K562 (cell line): ENCODE measurements at regions not wholly inside any gene's neighbourhood (a gene's known extent, or its start where the extent isn't known, plus 50 kb on each side); places are given as distances from the start of the nearest gene placed in this dataset.

Source experiments
- ATAC-seq: fragments of 200-7000 bp; cut with Tn5 transposase; 3 replicates; pipeline ENCODE4 v1.9.1; 2020; ENCODE audit warnings: moderate library complexity
- BruUV-seq: library from RNA; stranded (reverse); fragments of 400-500 nt; replicated peaks from 2 replicates; lab custom pipeline; 2021; lab: Mats Ljungman, UMichigan
- CTCF ChIA-PET: fragments of 300-600 bp; formaldehyde crosslinking; extraction: SDS; loops from one replicate; lab custom pipeline; 2021; ENCODE audit warnings: low intra/inter-chr PET ratio; lab: Yijun Ruan, JAX
- POLR2A ChIA-PET: fragments of 300-600, 350-650 bp; sonication (Branson Sonifier 250); formaldehyde crosslinking; extraction: SDS; loops from one replicate; lab custom pipeline; 2021; ENCODE audit warnings: antibody characterized with exemption, inconsistent platforms; lab: Yijun Ruan, JAX
- DNase-seq, 4 experiments: peaks; one replicate each; pipeline versions ENCODE4 v3.0.0 to v3.0.0-alpha.2; 2011 to 2018; ENCODE audit warnings: low spot score in 3 of 4, mixed read lengths in 3 of 4; ENCODE audit errors: extremely low read depth in 1 of 4
- FAIRE-seq: peaks from 2 replicates; lab custom pipeline; 2011; peaks lifted over from hg19 to GRCh38; lab: Jason Lieb, UNC
- H2AFZ ChIP-seq: 2 replicates; pipeline ENCODE4 v1.6.0; 2011; ENCODE audit warnings: low read depth, low read length, control low read depth, inconsistent platforms
- H3K27ac ChIP-seq: fragments of 200-600 bp; 3 replicates; pipeline ENCODE4 v1.8.0; 2011; ENCODE audit warnings: low read depth, mild to moderate bottlenecking, control low read depth, inconsistent platforms, low read length, moderate library complexity, mixed read lengths; ENCODE audit errors: extremely low read depth
- H3K27me3 ChIP-seq, 2 experiments: fragments of 300-600 bp in 1 of 2; 2 replicates in 1 of 2; 3 replicates in 1 of 2; pipeline versions ENCODE4 v1.6.0 to v1.8.0; 2011; ENCODE audit warnings: inconsistent platforms in 2 of 2, low read length in 2 of 2, mild to moderate bottlenecking in 1 of 2, mixed read lengths in 1 of 2, moderate library complexity in 1 of 2; ENCODE audit not compliant: control insufficient read depth in 2 of 2, insufficient read depth in 2 of 2
- H3K36me3 ChIP-seq: fragments of 300-600 bp; 3 replicates; pipeline ENCODE4 v1.8.0; 2011; ENCODE audit warnings: mild to moderate bottlenecking, low read length, inconsistent platforms; ENCODE audit not compliant: control insufficient read depth, insufficient read depth
- H3K4me1 ChIP-seq, 2 experiments: fragments of 200-600 bp in 1 of 2; replicated peaks in 1 of 2; 2 replicates in 1 of 2; 3 replicates in 1 of 2; pipeline versions ENCODE4 v1.5.1 to v1.8.0; 2011; ENCODE audit warnings: inconsistent platforms in 2 of 2, low read length in 2 of 2, mild to moderate bottlenecking in 1 of 2, mixed read lengths in 1 of 2, moderate library complexity in 1 of 2; ENCODE audit not compliant: control insufficient read depth in 2 of 2, insufficient read depth in 2 of 2
- H3K4me2 ChIP-seq: 2 replicates; pipeline ENCODE4 v1.6.1; 2011; ENCODE audit warnings: low read length, control low read depth, inconsistent platforms, mixed read lengths; ENCODE audit not compliant: insufficient read depth
- H3K4me3 ChIP-seq: fragments of 200-600 bp; sonication (generic), shearing (Covaris generic); 2 replicates; pipeline ENCODE4 v1.5.1; 2016; ENCODE audit warnings: control low read depth, inconsistent platforms
- H3K79me2 ChIP-seq: fragments of 200-600 bp; 3 replicates; pipeline ENCODE4 v1.8.0; 2011; ENCODE audit warnings: low read length, inconsistent platforms; ENCODE audit not compliant: control insufficient read depth, insufficient read depth
- H3K9ac ChIP-seq, 2 experiments: 2 replicates each; pipeline versions ENCODE4 v1.6.0 to v1.6.1; 2011; ENCODE audit warnings: low read depth in 2 of 2, low read length in 2 of 2, control low read depth in 1 of 2, inconsistent platforms in 1 of 2, mild to moderate bottlenecking in 1 of 2, mixed read lengths in 1 of 2; ENCODE audit not compliant: insufficient read depth in 1 of 2
- H3K9me1 ChIP-seq: one replicate; pipeline ENCODE4 v1.6.0; 2011; ENCODE audit warnings: inconsistent platforms, mild to moderate bottlenecking, low read length, moderate library complexity; ENCODE audit not compliant: control insufficient read depth, insufficient read depth
- H3K9me3 ChIP-seq: replicated peaks from 2 replicates; pipeline ENCODE4 v1.5.1; 2011; ENCODE audit warnings: low read depth, low read length, inconsistent platforms; ENCODE audit not compliant: control insufficient read depth, insufficient read depth
- H4K20me1 ChIP-seq: replicated peaks from 2 replicates; pipeline ENCODE4 v1.6.1; 2011; ENCODE audit warnings: low read length, inconsistent platforms, mixed read lengths; ENCODE audit not compliant: control insufficient read depth, insufficient read depth
- HOXB6 ChIP-seq: fragments of 250-450 bp; sonication (Bioruptor Pico); IDR thresholded peaks from 2 replicates; pipeline ENCODE4 v1.5.1; 2022; ENCODE audit warnings: mild to moderate bottlenecking, borderline replicate concordance
- NBN ChIP-seq: fragments of 450-650 bp; IDR thresholded peaks from 2 replicates; pipeline ENCODE4 v1.6.1; 2016; ENCODE audit warnings: low read depth, mild to moderate bottlenecking
- OTX1 ChIP-seq: fragments of 450-650 bp; formaldehyde crosslinking; IDR thresholded peaks from 2 replicates; pipeline ENCODE4 v1.4.0; 2022; ENCODE audit warnings: mild to moderate bottlenecking
- SETDB1 ChIP-seq: IDR thresholded peaks from one replicate; pipeline ENCODE4 v1.6.1; 2012; ENCODE audit warnings: low read length, control low read depth, inconsistent platforms
- SNIP1 ChIP-seq: fragments of 450-650 bp; IDR thresholded peaks from 2 replicates; pipeline ENCODE4 v1.7.1; 2017; ENCODE audit warnings: low read depth, mild to moderate bottlenecking
- WGBS: fragments of 100-300 bp; shearing (Covaris generic); methylation state at CpG from one replicate; pipeline ENCODE4 v1.1.6; 2016; ENCODE audit warnings: low coverage, mixed read lengths; ENCODE audit not compliant: insufficient coverage; ENCODE audit errors: missing lambda C conversion rate; 5-methylcytosine and 5-hydroxymethylcytosine counted together
- in situ Hi-C: fragments of 300-500 bp; cut with MboI; formaldehyde crosslinking; loops from 4 replicates; pipeline ENCODE4 v1.15.0; 2018; ENCODE audit warnings: inconsistent platforms, mixed read lengths
- intact Hi-C: fragments of 100-400 bp; cut with micrococcal nuclease; formaldehyde crosslinking; loops from 2 replicates; pipeline ENCODE4 v1.14.2; 2022
- TF ChIP-seq, protein P1 (sequence below): sonication (generic); formaldehyde crosslinking; IDR thresholded peaks from 2 replicates; pipeline ENCODE4 v1.5.0; 2020; ENCODE audit warnings: missing genetic modification reagents
- TF ChIP-seq, protein P2 (sequence below): sonication (generic); formaldehyde crosslinking; IDR thresholded peaks from 2 replicates; pipeline ENCODE4 v1.8.1; 2023; ENCODE audit warnings: mild to moderate bottlenecking, missing genetic modification reagents, moderate library complexity

DNA sequence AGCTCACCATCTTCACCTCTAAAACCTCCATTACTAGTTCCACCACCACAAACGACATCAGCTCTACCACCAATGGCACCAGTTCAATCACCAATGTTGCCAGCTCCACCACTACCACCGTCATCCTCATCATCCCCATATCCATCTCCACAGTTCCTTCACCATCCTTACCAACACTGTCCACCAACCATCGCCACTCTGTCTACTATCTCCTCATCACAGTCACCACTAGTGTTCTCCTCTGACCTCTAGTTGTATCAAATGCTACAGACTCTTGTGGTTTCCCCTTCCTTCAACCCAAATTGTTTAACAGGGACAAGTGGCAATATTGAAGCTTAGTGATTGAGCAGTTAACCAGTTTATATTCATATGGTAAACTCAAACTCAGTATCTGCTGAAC, 182.6 kb downstream of the CAAP1 start:
- H3K4me2 ChIP-seq = no peak overlapping the region
- H3K9me1 ChIP-seq = no peaks in the 10 kb centered on the region
- no peaks in the 10 kb centered on the region for H3K9me3 ChIP-seq
- no peaks in the 10 kb centered on the region for H4K20me1 ChIP-seq
- no peak for TF ChIP-seq OTX1
- TF ChIP-seq, protein P1, sequence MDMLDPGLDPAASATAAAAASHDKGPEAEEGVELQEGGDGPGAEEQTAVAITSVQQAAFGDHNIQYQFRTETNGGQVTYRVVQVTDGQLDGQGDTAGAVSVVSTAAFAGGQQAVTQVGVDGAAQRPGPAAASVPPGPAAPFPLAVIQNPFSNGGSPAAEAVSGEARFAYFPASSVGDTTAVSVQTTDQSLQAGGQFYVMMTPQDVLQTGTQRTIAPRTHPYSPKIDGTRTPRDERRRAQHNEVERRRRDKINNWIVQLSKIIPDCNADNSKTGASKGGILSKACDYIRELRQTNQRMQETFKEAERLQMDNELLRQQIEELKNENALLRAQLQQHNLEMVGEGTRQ (CRISPR knock-in tag) = no peak
- TF ChIP-seq HOXB6 (CRISPR knock-in tag) = no peak
- TF ChIP-seq SETDB1 = no peak
- TF ChIP-seq SNIP1 = no peak
- TF ChIP-seq NBN = no peak
- TF ChIP-seq, protein P2, sequence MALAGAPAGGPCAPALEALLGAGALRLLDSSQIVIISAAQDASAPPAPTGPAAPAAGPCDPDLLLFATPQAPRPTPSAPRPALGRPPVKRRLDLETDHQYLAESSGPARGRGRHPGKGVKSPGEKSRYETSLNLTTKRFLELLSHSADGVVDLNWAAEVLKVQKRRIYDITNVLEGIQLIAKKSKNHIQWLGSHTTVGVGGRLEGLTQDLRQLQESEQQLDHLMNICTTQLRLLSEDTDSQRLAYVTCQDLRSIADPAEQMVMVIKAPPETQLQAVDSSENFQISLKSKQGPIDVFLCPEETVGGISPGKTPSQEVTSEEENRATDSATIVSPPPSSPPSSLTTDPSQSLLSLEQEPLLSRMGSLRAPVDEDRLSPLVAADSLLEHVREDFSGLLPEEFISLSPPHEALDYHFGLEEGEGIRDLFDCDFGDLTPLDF (CRISPR knock-in tag) = no peak
- H3K27ac ChIP-seq = no peak overlapping the region
- no TSS peak for BruUV-seq
- 0% methylated on average over 1 of the region's 3 CpGs for whole genome bisulfite sequencing
- in situ Hi-C loops = no loop called here
- H3K36me3 ChIP-seq = no peaks in the 10 kb centered on the region
- no peaks in the 10 kb centered on the region for H3K27me3 ChIP-seq
- intact Hi-C loops = no loop called here
- H3K4me1 ChIP-seq = no peaks in the 10 kb centered on the region
- H3K9ac ChIP-seq = no peak overlapping the region
- ChIA-PET CTCF (no interaction called here), POLR2A (no interaction called here)
- H3K4me3 ChIP-seq = no peak overlapping the region
- DNase-seq = no peak
- H2AFZ ChIP-seq = no peak overlapping the region
- no peak for FAIRE-seq
- H3K79me2 ChIP-seq = no peaks in the 10 kb centered on the region
- ATAC-seq = no peak
